BJ (cell line): ENCODE measurements at regions not wholly inside any gene's neighbourhood (a gene's known extent, or its start where the extent isn't known, plus 50 kb on each side); places are given as distances from the start of the nearest gene placed in this dataset.

Experiments used
- CTCF ChIA-PET: fragments of 350-600 bp; formaldehyde crosslinking; extraction: SDS; loops from one replicate; lab custom pipeline; 2021; ENCODE audit warnings: antibody characterized with exemption, inconsistent platforms; lab: Yijun Ruan, JAX
- POLR2A ChIA-PET: fragments of 300-600 bp; sonication (Branson Sonifier 250); formaldehyde crosslinking; extraction: SDS; loops from one replicate; lab custom pipeline; 2021; ENCODE audit warnings: antibody characterized with exemption; lab: Charles Lee
- DNase-seq: peaks from one replicate; pipeline ENCODE4 v3.0.0-alpha.2; 2011; ENCODE audit warnings: low read depth
- H3K27me3 ChIP-seq: 2 replicates; pipeline ENCODE4 v1.6.0; 2011; ENCODE audit warnings: low read length; ENCODE audit not compliant: control insufficient read depth, insufficient read depth
- H3K36me3 ChIP-seq: 2 replicates; pipeline ENCODE4 v1.5.1; 2011; ENCODE audit warnings: low read length; ENCODE audit not compliant: control insufficient read depth, insufficient read depth
- H3K4me3 ChIP-seq: 2 replicates; pipeline ENCODE4 v1.5.1; 2011; ENCODE audit warnings: low read depth, mild to moderate bottlenecking, control low read depth, low read length
- CTCF ChIP-seq: IDR thresholded peaks from 2 replicates; pipeline ENCODE4 v1.5.1; 2011; ENCODE audit warnings: low read depth, mild to moderate bottlenecking, control low read depth, inconsistent platforms, low read length, moderate library complexity; ENCODE audit not compliant: insufficient read depth

DNA sequence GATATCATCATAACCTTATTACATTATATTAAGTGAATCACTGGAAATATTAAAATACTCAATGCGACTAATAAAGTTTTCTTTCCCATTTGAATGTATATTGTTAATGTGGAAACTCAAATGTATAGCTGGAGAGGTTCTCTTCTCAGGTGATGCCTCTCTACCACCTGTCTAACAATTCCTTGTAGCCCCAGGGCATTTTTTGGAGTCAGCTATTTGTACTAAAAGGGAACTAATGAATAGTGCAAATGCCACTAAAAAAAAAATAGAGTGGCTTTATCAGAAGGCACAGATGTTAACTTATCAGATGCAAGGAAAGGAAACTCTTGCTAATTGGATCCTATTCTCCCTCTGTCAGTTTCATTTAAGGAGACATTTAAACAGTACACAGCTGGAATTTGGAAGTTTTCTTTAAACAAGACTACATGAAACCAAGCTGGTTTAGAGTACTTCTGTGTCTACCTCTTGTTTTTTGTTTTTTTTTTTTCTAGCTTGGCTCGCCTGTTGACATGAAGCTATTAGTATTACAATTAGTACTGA, 897.0 kb upstream of the SLC35B3 start:
- ChIA-PET CTCF (no interaction called here), POLR2A (interaction anchor here (0.6 kb wide), 1 partner anchor 9 kb away, joined by 4 read pairs; no protein-coding TSS in a partner anchor)

GRCh38 chr6:9316831-9317230, 881.5 kb upstream of the SLC35B3 start:
- no peak overlapping the region for H3K4me3 ChIP-seq

More for the DNA sequence above, 897.0 kb upstream of the SLC35B3 start:
- H3K27me3 ChIP-seq, result no peaks in the 10 kb centered on the region
- DNase-seq, result no peak
- no peak for TF ChIP-seq CTCF
- H3K36me3 ChIP-seq, result no peaks in the 10 kb centered on the region
- H3K4me3 ChIP-seq, result no peak overlapping the region

GRCh38 chr6:9315966-9316650, 880.8 kb upstream of the SLC35B3 start:
- H3K27me3 ChIP-seq, result no peaks in the 10 kb centered on the region
- ChIA-PET POLR2A (no interaction called here), CTCF (interaction anchor here (0.6 to 1.2 kb wide), 4 partner anchors 8 to 176 kb away, joined by 3 to 4 read pairs (median 3); no protein-coding TSS in a partner anchor)
- no peak for DNase-seq
- no peak overlapping the region for H3K4me3 ChIP-seq
- TF ChIP-seq CTCF, result no peak
- H3K36me3 ChIP-seq, result no peaks in the 10 kb centered on the region

More at GRCh38 chr6:9316831-9317230, 881.5 kb upstream of the SLC35B3 start:
- Histone ChIP-seq H3K36me3 (no peaks in the 10 kb centered on the region), H3K27me3 (no peaks in the 10 kb centered on the region)
- CTCF ChIA-PET, result interaction anchor here (0.6 to 1.2 kb wide), 4 partner anchors 9 to 175 kb away, joined by 3 to 4 read pairs (median 3); no protein-coding TSS in a partner anchor
- TF ChIP-seq CTCF, result no peak
- POLR2A ChIA-PET, result no interaction called here
- no peak for DNase-seq

DNA sequence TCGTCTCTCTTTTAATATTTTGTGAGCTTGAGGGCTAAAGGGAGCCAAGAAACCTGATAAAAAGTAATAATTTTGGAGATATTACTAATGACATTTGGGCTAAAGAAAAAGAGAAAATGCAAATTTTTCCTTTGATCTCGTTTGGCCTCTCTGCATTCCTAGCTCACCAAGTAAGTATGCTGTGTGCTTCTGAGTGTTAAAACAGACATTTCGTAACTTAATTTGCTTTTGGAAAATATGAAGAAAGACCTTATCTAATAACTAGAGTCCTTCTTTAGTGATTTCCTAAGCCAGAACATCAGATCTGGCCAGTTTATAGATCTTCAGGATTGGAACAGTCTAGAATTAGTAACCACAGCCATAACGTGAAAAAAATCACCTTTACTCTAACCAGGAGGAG, 872.9 kb upstream of the SLC35B3 start:
- Histone ChIP-seq H3K27me3 (no peaks in the 10 kb centered on the region), H3K36me3 (no peaks in the 10 kb centered on the region), H3K4me3 (no peak overlapping the region)
- ChIA-PET CTCF (interaction anchor here (1.0 to 1.4 kb wide), 2 partner anchors 9 to 11 kb away, joined by 3 to 4 read pairs; no protein-coding TSS in a partner anchor), POLR2A (no interaction called here)
- no peak for TF ChIP-seq CTCF
- no peak for DNase-seq

DNA sequence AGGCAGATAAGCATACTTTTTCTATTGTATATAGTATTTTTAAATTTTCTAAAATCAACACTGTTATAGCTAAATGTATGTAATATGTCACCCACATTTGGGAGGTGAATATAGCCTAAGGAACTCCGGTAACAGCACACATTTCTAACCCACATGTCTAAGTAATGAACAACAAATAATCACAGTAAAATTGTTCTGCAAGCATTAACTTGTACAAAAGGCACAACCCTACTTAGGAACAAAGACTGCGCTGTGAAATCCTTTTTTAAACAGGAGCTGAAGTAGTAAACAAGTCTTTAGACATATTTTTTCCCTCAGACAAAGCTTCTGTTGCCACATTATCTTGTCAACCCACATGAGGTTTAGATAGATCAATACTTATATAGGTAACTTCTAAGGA, 872.4 kb upstream of the SLC35B3 start:
- Histone ChIP-seq H3K36me3 (no peaks in the 10 kb centered on the region), H3K4me3 (no peak overlapping the region), H3K27me3 (no peaks in the 10 kb centered on the region)
- DNase-seq, result no peak
- CTCF ChIA-PET, result interaction anchor here (1.0 to 1.4 kb wide), 2 partner anchors 9 to 11 kb away, joined by 3 to 4 read pairs; no protein-coding TSS in a partner anchor
- no peak for TF ChIP-seq CTCF
- POLR2A ChIA-PET, result no interaction called here
